ENCODE measurements at regions not wholly inside any gene's neighbourhood (a gene's known extent, or its start where the extent isn't known, plus 50 kb on each side); places are given as distances from the start of the nearest gene placed in this dataset.

- TF ChIP-seq KDM5A (IDR thresholded peaks at IDR 0.05; ENCODE audit: low read length): no peak
- no peak for TF ChIP-seq FOSL1 (IDR thresholded peaks at IDR 0.05; ENCODE audit: insufficient read depth, low read depth, low read length)
- no peak for TF ChIP-seq SUZ12 (IDR thresholded peaks at IDR 0.05; ENCODE audit: low read length)
- TF ChIP-seq, protein P1, sequence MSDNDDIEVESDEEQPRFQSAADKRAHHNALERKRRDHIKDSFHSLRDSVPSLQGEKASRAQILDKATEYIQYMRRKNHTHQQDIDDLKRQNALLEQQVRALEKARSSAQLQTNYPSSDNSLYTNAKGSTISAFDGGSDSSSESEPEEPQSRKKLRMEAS (IDR thresholded peaks at IDR 0.05): no peak
- TF ChIP-seq TAF7 (optimal IDR thresholded peaks at IDR 0.05; ENCODE audit: borderline replicate concordance, low read depth, low read length): no peak
- TF ChIP-seq POLR2A (IDR thresholded peaks at IDR 0.05; ENCODE audit: control extremely low read depth in 1 of 2, low read depth in 2 of 2, low read length in 2 of 2): no peak
- TF ChIP-seq SIX5 (IDR thresholded peaks at IDR 0.05; ENCODE audit: low read depth, low read length): no peak
- no peak for TF ChIP-seq CTCF (IDR thresholded peaks at IDR 0.05; ENCODE audit: control extremely low read depth in 1 of 3, insufficient read depth in 1 of 3, low read depth in 1 of 3, low read length in 3 of 3)
- no peak for TF ChIP-seq RFX5 (IDR thresholded peaks at IDR 0.05; ENCODE audit: borderline replicate concordance, low read depth, low read length)
- TF ChIP-seq BRCA1 (IDR thresholded peaks at IDR 0.05; ENCODE audit: low read depth, low read length): no peak
- TF ChIP-seq USF2 (IDR thresholded peaks at IDR 0.05; ENCODE audit: low read length): no peak
- TF ChIP-seq TEAD4 (IDR thresholded peaks at IDR 0.05; ENCODE audit: low read depth, low read length): no peak
- TF ChIP-seq EGR1 (IDR thresholded peaks at IDR 0.05; ENCODE audit: borderline replicate concordance, low read depth, low read length): no peak
These were observed 508.0 kb downstream of the FGF9 start for GRCh38 chr13:22178878-22179277.
